K562 (cell line): ENCODE measurements at regions not wholly inside any gene's neighbourhood (a gene's known extent, or its start where the extent isn't known, plus 50 kb on each side); places are given as distances from the start of the nearest gene placed in this dataset.

Source experiments
- BHLHE40 ChIP-seq: IDR thresholded peaks from 2 replicates; pipeline ENCODE4 v1.6.1; 2011; ENCODE audit warnings: low read length, improper control_type of control experiment
- CTCF ChIP-seq, 3 experiments: IDR thresholded peaks in 2 of 3; conservative IDR thresholded peaks in 1 of 3; 2 replicates each; pipeline ENCODE4 v1.5.1; 2011 to 2012; ENCODE audit warnings: low read length in 3 of 3, mild to moderate bottlenecking in 3 of 3, control low read depth in 2 of 3, improper control_type of control experiment in 1 of 3, inconsistent platforms in 1 of 3, low read depth in 1 of 3, mixed read lengths in 1 of 3, moderate library complexity in 1 of 3; ENCODE audit not compliant: insufficient read depth in 2 of 3
- MAFF ChIP-seq: IDR thresholded peaks from 2 replicates; pipeline ENCODE4 v1.6.1; 2012; ENCODE audit warnings: low read length, improper control_type of control experiment
- NCOA1 ChIP-seq: fragments of 450-650 bp; IDR thresholded peaks from 2 replicates; pipeline ENCODE4 v1.6.1; 2016; ENCODE audit warnings: low read depth
- NKRF ChIP-seq: fragments of 450-650 bp; IDR thresholded peaks from 2 replicates; pipeline ENCODE4 v1.6.1; 2016; ENCODE audit warnings: borderline replicate concordance
- TAL1 ChIP-seq: fragments of 450-650 bp; IDR thresholded peaks from 2 replicates; pipeline ENCODE4 v1.6.1; 2016; ENCODE audit warnings: mild to moderate bottlenecking
- UBTF ChIP-seq, 2 experiments: IDR thresholded peaks; 2 replicates each; pipeline ENCODE4 v1.6.1; 2012; ENCODE audit warnings: improper control_type of control experiment in 2 of 2, low read depth in 2 of 2, low read length in 2 of 2, borderline replicate concordance in 1 of 2
- YY1 ChIP-seq, 3 experiments: IDR thresholded peaks; 2 replicates each; pipeline ENCODE4 v1.6.1; 2011; ENCODE audit warnings: low read length in 2 of 3, mild to moderate bottlenecking in 2 of 3, moderate library complexity in 2 of 3, borderline replicate concordance in 1 of 3, control low read depth in 1 of 3, low read depth in 1 of 3; ENCODE audit not compliant: insufficient read depth in 3 of 3, insufficient replicate concordance in 2 of 3, control insufficient read depth in 1 of 3, insufficient read length in 1 of 3; ENCODE audit errors: extremely low read depth in 1 of 3
- ZBTB26 ChIP-seq: fragments of 450-650 bp; formaldehyde crosslinking; IDR thresholded peaks from 2 replicates; pipeline ENCODE4 v1.4.0; 2022; ENCODE audit warnings: missing genetic modification characterization
- ZFP91 ChIP-seq: sonication (generic); formaldehyde crosslinking; IDR thresholded peaks from 2 replicates; pipeline ENCODE4 v1.8.0; 2022; ENCODE audit warnings: mild to moderate bottlenecking, missing genetic modification reagents
- ZNF431 ChIP-seq: sonication (generic); formaldehyde crosslinking; IDR thresholded peaks from 2 replicates; pipeline ENCODE4 v1.8.0; 2022; ENCODE audit warnings: mild to moderate bottlenecking, missing genetic modification reagents
- ZNF699 ChIP-seq: fragments of 250-450 bp; sonication (Bioruptor Pico); IDR thresholded peaks from 2 replicates; pipeline ENCODE4 v1.8.0; 2021; ENCODE audit warnings: mild to moderate bottlenecking, moderate library complexity; ENCODE audit not compliant: insufficient replicate concordance

GRCh38 chr14:98937712-98938505, 334.1 kb downstream of the BCL11B start:
- no peak for TF ChIP-seq UBTF (IDR thresholded peaks at IDR 0.05; ENCODE audit: borderline replicate concordance in 1 of 2, low read depth in 2 of 2, low read length in 2 of 2)
- TF ChIP-seq NKRF, result no peak
- TF ChIP-seq ZBTB26 (CRISPR knock-in tag), result no peak
- TF ChIP-seq CTCF (IDR thresholded peaks at IDR 0.05 in 2 of 3, conservative IDR thresholded peaks at IDR 0.05 in 1 of 3; ENCODE audit: insufficient read depth in 2 of 3, low read depth in 1 of 3, low read length in 3 of 3), result no peak
- no peak for TF ChIP-seq TAL1
- TF ChIP-seq BHLHE40, result no peak
- TF ChIP-seq ZNF699 (CRISPR knock-in tag), result no peak
- no peak for TF ChIP-seq ZFP91
- TF ChIP-seq NCOA1, result no peak
- TF ChIP-seq ZNF431 (CRISPR knock-in tag), result no peak
- TF ChIP-seq YY1 (IDR thresholded peaks at IDR 0.05; ENCODE audit: borderline replicate concordance in 1 of 3, control insufficient read depth in 1 of 3, extremely low read depth in 1 of 3, insufficient read depth in 3 of 3, insufficient read length in 1 of 3, insufficient replicate concordance in 2 of 3, low read depth in 1 of 3, low read length in 2 of 3), result no peak
- no peak for TF ChIP-seq MAFF
